ENCODE measurements at regions not wholly inside any gene's neighbourhood (a gene's known extent, or its start where the extent isn't known, plus 50 kb on each side); places are given as distances from the start of the nearest gene placed in this dataset.

GRCh38 chr12:53810950-53811349 is 59.2 kb upstream of the CISTR start:
- Histone ChIP-seq H2AFZ (ENCODE audit: low read length) (no peak overlapping the region), H3K18ac (ENCODE audit: extremely low read depth, low read length) (no peak overlapping the region)

More at GRCh38 chr12:53810950-53811349, 59.2 kb upstream of the CISTR start:
- Histone ChIP-seq H4K5ac (ENCODE audit: insufficient read length, low read depth, low read length) (no peak overlapping the region), H3K27me3 (replicated peaks in 1 of 4; ENCODE audit: control insufficient read depth in 3 of 4, extremely low read depth in 1 of 4, insufficient read depth in 3 of 4, low read length in 3 of 4) (peaks cover 0 to 5% (median 2%) of the 10 kb centered on the region in 4 experiments; a peak in 3 of 7 replicates), H4K91ac (replicated peaks; ENCODE audit: insufficient read length, low read length) (no peak overlapping the region), H2BK120ac (replicated peaks; ENCODE audit: low read depth, low read length) (no peak overlapping the region), H4K20me1 (replicated peaks in 1 of 2; ENCODE audit: control insufficient read depth in 1 of 2, insufficient read depth in 2 of 2, low read length in 2 of 2) (no peaks in the 10 kb centered on the region), H2BK12ac (ENCODE audit: low read depth, low read length) (no peak overlapping the region), H4K8ac (ENCODE audit: extremely low read depth, insufficient read depth, low read length) (no peak overlapping the region), H3K4me3 (ENCODE audit: extremely low read depth in 1 of 4, insufficient read depth in 2 of 4, low read depth in 3 of 4, low read length in 4 of 4) (no peak overlapping the region), H3K14ac (ENCODE audit: insufficient read length) (no peak overlapping the region), H3K27ac (ENCODE audit: low read depth, low read length) (no peak overlapping the region), H3K79me1 (ENCODE audit: low read depth, low read length) (no peaks in the 10 kb centered on the region), H3K79me2 (ENCODE audit: control insufficient read depth in 1 of 2, insufficient read depth in 2 of 2, low read length in 2 of 2) (no peaks in the 10 kb centered on the region), H3K36me3 (ENCODE audit: control insufficient read depth in 2 of 4, insufficient read depth in 4 of 4, low read length in 3 of 4) (no peaks in the 10 kb centered on the region), H2BK5ac (ENCODE audit: low read depth, low read length) (no peak overlapping the region), H3K9ac (replicated peaks in 1 of 4; ENCODE audit: extremely low read depth in 1 of 4, low read depth in 3 of 4, low read length in 3 of 4) (no peak overlapping the region), H3K56ac (replicated peaks; ENCODE audit: insufficient read length, low read depth, low read length) (no peak overlapping the region), H3K4me2 (ENCODE audit: insufficient read depth in 1 of 2, low read depth in 2 of 2, low read length in 2 of 2) (no peak overlapping the region), H2BK20ac (ENCODE audit: low read length) (no peak overlapping the region), H3K4ac (replicated peaks; ENCODE audit: insufficient read length, low read depth, low read length) (no peak overlapping the region), H3K23ac (ENCODE audit: insufficient read length) (no peak overlapping the region), H2BK15ac (ENCODE audit: low read length) (no peak overlapping the region), H3K4me1 (replicated peaks in 1 of 4; ENCODE audit: control insufficient read depth in 3 of 4, insufficient read depth in 4 of 4, low read length in 3 of 4) (peaks cover 0 to 3% (median 0%) of the 10 kb centered on the region in 4 experiments; a peak in 1 of 7 replicates), H3K9me3 (ENCODE audit: insufficient read depth in 2 of 2, low read depth in 1 of 2, low read length in 1 of 2) (no peaks in the 10 kb centered on the region), H2AK5ac (ENCODE audit: low read depth, low read length) (no peak overlapping the region), H3K23me2 (ENCODE audit: low read depth, low read length) (no peaks in the 10 kb centered on the region)
- WGBS, 2 experiments (ENCODE audit: extremely low coverage in 1 of 2, insufficient coverage in 1 of 2, insufficient read length in 1 of 2, insufficient replicate concordance in 2 of 2, low coverage in 1 of 2, low lambda C conversion rate in 2 of 2, missing lambda C conversion rate in 1 of 2): 90 to 100% methylated on average over 1 of the region's 1 CpG
- CTCF ChIA-PET (ENCODE audit: partially characterized antibody): interaction anchor here (1.5 to 2.3 kb wide), 2 partner anchors 11 to 18 kb away, joined by 6 to 11 read pairs; no protein-coding TSS in a partner anchor
- POLR2A ChIA-PET (ENCODE audit: partially characterized antibody): interaction anchor here (0.8 kb wide), 1 partner anchor 9 kb away, joined by 4 read pairs; no protein-coding TSS in a partner anchor
- DNase-seq (ENCODE audit: low read depth in 1 of 2, low spot score in 2 of 2): no peak
- 0 out of 2 replicates have a peak, but pooled peaks have one; percentile 19 for TF ChIP-seq SUZ12 (IDR thresholded peaks at IDR 0.05; ENCODE audit: low read length)
- no peak for TF ChIP-seq POLR2A (IDR thresholded peaks at IDR 0.05; ENCODE audit: control extremely low read depth in 1 of 2, low read depth in 2 of 2, low read length in 2 of 2)
- no peak for FAIRE-seq

Data from H1 (cell line).